Sigmoid colon (tissue), 6 donors: ENCODE measurements at regions not wholly inside any gene's neighbourhood (a gene's known extent, or its start where the extent isn't known, plus 50 kb on each side); places are given as distances from the start of the nearest gene placed in this dataset.

Source experiments
- DNase-seq: peaks from one replicate; pipeline ENCODE4 v3.0.0-alpha.2; 2019
- H3K27ac ChIP-seq, 4 donors: fragments of 200-600 bp; sonication (generic); one replicate each; pipeline ENCODE4 v1.5.1; 2016 to 2019; ENCODE audit warnings: mild to moderate bottlenecking in 1 of 4
- H3K27me3 ChIP-seq, 3 donors: fragments of 200-600 bp; sonication (generic); one replicate each; pipeline ENCODE4 v1.5.1; 2019; ENCODE audit warnings: mild to moderate bottlenecking in 1 of 3
- H3K36me3 ChIP-seq, 4 donors: fragments of 200-600 bp; sonication (generic); one replicate each; pipeline ENCODE4 v1.5.1; 2016 to 2019
- H3K4me1 ChIP-seq, 4 donors: fragments of 200-600 bp; sonication (generic); one replicate each; pipeline ENCODE4 v1.5.1; 2017 to 2019
- H3K4me3 ChIP-seq, 4 donors: fragments of 200-600 bp; sonication (generic); one replicate each; pipeline ENCODE4 v1.5.1; 2017 to 2019; ENCODE audit warnings: mild to moderate bottlenecking in 2 of 4, moderate library complexity in 1 of 4
- H3K9me3 ChIP-seq, 4 donors: fragments of 200-600 bp in 3 of 4; sonication (generic) in 3 of 4; one replicate each; pipeline versions ENCODE4 v1.5.1 to v1.6.1; 2013 to 2019
- CTCF ChIP-seq, 4 experiments: fragments of 450-650 bp in 3 of 4; fragments of 200-600 bp in 1 of 4; IDR thresholded peaks; one replicate each; pipeline ENCODE4 v1.5.1; 2016 to 2019; ENCODE audit warnings: antibody characterized with exemption in 4 of 4, mild to moderate bottlenecking in 3 of 4, moderate library complexity in 2 of 4
- EP300 ChIP-seq, 4 donors: sonication (generic); formaldehyde crosslinking; IDR thresholded peaks; one replicate each; pipeline ENCODE4 v1.6.1; 2017; ENCODE audit warnings: antibody characterized with exemption in 4 of 4
- POLR2A ChIP-seq, 2 donors: fragments of 450-650 bp; IDR thresholded peaks; one replicate each; pipeline ENCODE4 v1.6.1; 2016; ENCODE audit warnings: antibody characterized with exemption in 2 of 2, mild to moderate bottlenecking in 2 of 2, moderate library complexity in 2 of 2
- POLR2AphosphoS5 ChIP-seq, 4 donors: sonication (generic); formaldehyde crosslinking; IDR thresholded peaks; one replicate each; pipeline ENCODE4 v1.6.1; 2017; ENCODE audit warnings: antibody characterized with exemption in 4 of 4
- WGBS, 2 donors: extraction: QIAGEN DNeasy Blood & Tissue Kit; methylation state at CpG; one replicate each; pipeline ENCODE4 v1.1.7; 2013; 5-methylcytosine and 5-hydroxymethylcytosine counted together
- intact Hi-C: fragments of 100-400 bp; cut with DNase I; formaldehyde crosslinking; loops from one replicate; pipeline ENCODE4 v1.15.1; 2023
- donor health status: healthy with polysubstance abuse.
- donor health status: healthy.

- no peak overlapping the region for H3K27ac ChIP-seq
- 11 to 46% methylated on average over 1 of the region's 1 CpG for WGBS, 2 donors
- intact Hi-C loops = no loop called here
- no peak overlapping the region for H3K4me3 ChIP-seq
- H3K9me3 ChIP-seq = no peaks in the 10 kb centered on the region
- no peak for DNase-seq
- TF ChIP-seq POLR2A (IDR thresholded peaks at IDR 0.05) (no peak), EP300 (IDR thresholded peaks at IDR 0.05) (no peak), CTCF (IDR thresholded peaks at IDR 0.05) (no peak), POLR2AphosphoS5 (IDR thresholded peaks at IDR 0.05) (no peak)
- H3K36me3 ChIP-seq = no peaks in the 10 kb centered on the region
- H3K27me3 ChIP-seq = no peaks in the 10 kb centered on the region
- H3K4me1 ChIP-seq = no peaks in the 10 kb centered on the region
These were observed 430.6 kb downstream of the PIK3R1 start for GRCh38 chr5:68646144-68646543.

- 57 to 83% methylated on average over 3 of the region's 3 CpGs for WGBS, 2 donors
- Histone ChIP-seq H3K36me3 (no peaks in the 10 kb centered on the region), H3K27me3 (no peaks in the 10 kb centered on the region), H3K4me3 (no peak overlapping the region), H3K27ac (no peak overlapping the region), H3K9me3 (no peaks in the 10 kb centered on the region), H3K4me1 (no peaks in the 10 kb centered on the region)
- intact Hi-C loops = no loop called here
- DNase-seq = no peak
- TF ChIP-seq CTCF (IDR thresholded peaks at IDR 0.05) = no peak
- no peak for TF ChIP-seq POLR2AphosphoS5 (IDR thresholded peaks at IDR 0.05)
- TF ChIP-seq POLR2A (IDR thresholded peaks at IDR 0.05) = no peak
- TF ChIP-seq EP300 (IDR thresholded peaks at IDR 0.05) = no peak
These were observed 432.2 kb downstream of the PIK3R1 start for GRCh38 chr5:68647743-68648142.

GRCh38 chr5:68648944-68649857 is 433.6 kb downstream of the PIK3R1 start:
- no peaks in the 10 kb centered on the region for H3K4me1 ChIP-seq
- intact Hi-C loops = no loop called here
- no peaks in the 10 kb centered on the region for H3K36me3 ChIP-seq
- no peak overlapping the region for H3K4me3 ChIP-seq
- no peak for DNase-seq
- TF ChIP-seq POLR2A (IDR thresholded peaks at IDR 0.05) = no peak
- no peak for TF ChIP-seq CTCF (IDR thresholded peaks at IDR 0.05)
- TF ChIP-seq POLR2AphosphoS5 (IDR thresholded peaks at IDR 0.05) = no peak
- no peak for TF ChIP-seq EP300 (IDR thresholded peaks at IDR 0.05)
- no peaks in the 10 kb centered on the region for H3K9me3 ChIP-seq
- WGBS, 2 donors = 36 to 63% methylated on average over 8 of the region's 8 CpGs
- H3K27ac ChIP-seq = no peak overlapping the region
- no peaks in the 10 kb centered on the region for H3K27me3 ChIP-seq

- intact Hi-C loops = no loop called here
- H3K27ac ChIP-seq = no peak overlapping the region
- DNase-seq = no peak
These were observed 437.0 kb downstream of the PIK3R1 start for GRCh38 chr5:68652534-68652965.

More at GRCh38 chr5:68652534-68652965, 437.0 kb downstream of the PIK3R1 start:
- Histone ChIP-seq H3K36me3 (no peaks in the 10 kb centered on the region), H3K4me1 (no peaks in the 10 kb centered on the region), H3K27me3 (no peaks in the 10 kb centered on the region), H3K9me3 (no peaks in the 10 kb centered on the region), H3K4me3 (no peak overlapping the region)
- no peak for TF ChIP-seq POLR2A (IDR thresholded peaks at IDR 0.05)
- no peak for TF ChIP-seq EP300 (IDR thresholded peaks at IDR 0.05)
- peak in 1 of 4 donors; percentile 12 for TF ChIP-seq POLR2AphosphoS5 (IDR thresholded peaks at IDR 0.05)
- no peak for TF ChIP-seq CTCF (IDR thresholded peaks at IDR 0.05)
- WGBS, 2 donors = 18 to 64% methylated on average over 3 of the region's 3 CpGs
